Prostate gland (tissue), 2 donors: ENCODE measurements at regions not wholly inside any gene's neighbourhood (a gene's known extent, or its start where the extent isn't known, plus 50 kb on each side); places are given as distances from the start of the nearest gene placed in this dataset.

Experiments used
- POLR2A ChIP-seq: fragments of 450-650 bp; IDR thresholded peaks from one replicate; pipeline ENCODE4 v1.6.1; 2016; ENCODE audit warnings: antibody characterized with exemption, mild to moderate bottlenecking
- POLR2AphosphoS5 ChIP-seq: sonication (generic); formaldehyde crosslinking; IDR thresholded peaks from one replicate; pipeline ENCODE4 v1.6.1; 2017; ENCODE audit warnings: antibody characterized with exemption
- TF ChIP-seq, protein P1 (sequence below), 4 experiments: fragments of 200-600 bp in 2 of 4; fragments of 450-650 bp in 2 of 4; sonication (generic) in 2 of 4; IDR thresholded peaks; 1 replicate in 3 of 4; 2 replicates in 1 of 4; pipeline ENCODE4 v1.5.1; 2016 to 2019; ENCODE audit warnings: antibody characterized with exemption in 4 of 4, mild to moderate bottlenecking in 2 of 4, moderate library complexity in 2 of 4

DNA sequence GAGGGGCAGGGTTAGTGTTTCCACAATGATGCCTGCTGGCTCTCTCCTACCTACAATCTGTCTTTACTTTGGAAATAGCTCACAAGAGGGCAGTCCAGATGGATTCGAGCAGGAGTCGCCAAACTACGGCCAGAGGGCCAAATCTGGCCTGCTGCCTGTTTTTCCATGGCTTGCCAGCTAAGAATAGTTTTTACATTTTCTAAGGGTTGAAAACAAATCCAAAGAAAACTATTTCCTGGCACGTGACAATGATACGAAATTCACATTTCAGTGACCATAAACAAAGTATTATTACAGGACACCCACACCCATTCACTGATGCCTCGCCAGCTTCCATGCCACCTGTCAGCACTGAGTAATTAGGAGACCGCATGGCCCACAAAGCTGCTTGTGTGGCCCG lies 162.9 kb upstream of the WWC1 start:
- TF ChIP-seq, protein P1, sequence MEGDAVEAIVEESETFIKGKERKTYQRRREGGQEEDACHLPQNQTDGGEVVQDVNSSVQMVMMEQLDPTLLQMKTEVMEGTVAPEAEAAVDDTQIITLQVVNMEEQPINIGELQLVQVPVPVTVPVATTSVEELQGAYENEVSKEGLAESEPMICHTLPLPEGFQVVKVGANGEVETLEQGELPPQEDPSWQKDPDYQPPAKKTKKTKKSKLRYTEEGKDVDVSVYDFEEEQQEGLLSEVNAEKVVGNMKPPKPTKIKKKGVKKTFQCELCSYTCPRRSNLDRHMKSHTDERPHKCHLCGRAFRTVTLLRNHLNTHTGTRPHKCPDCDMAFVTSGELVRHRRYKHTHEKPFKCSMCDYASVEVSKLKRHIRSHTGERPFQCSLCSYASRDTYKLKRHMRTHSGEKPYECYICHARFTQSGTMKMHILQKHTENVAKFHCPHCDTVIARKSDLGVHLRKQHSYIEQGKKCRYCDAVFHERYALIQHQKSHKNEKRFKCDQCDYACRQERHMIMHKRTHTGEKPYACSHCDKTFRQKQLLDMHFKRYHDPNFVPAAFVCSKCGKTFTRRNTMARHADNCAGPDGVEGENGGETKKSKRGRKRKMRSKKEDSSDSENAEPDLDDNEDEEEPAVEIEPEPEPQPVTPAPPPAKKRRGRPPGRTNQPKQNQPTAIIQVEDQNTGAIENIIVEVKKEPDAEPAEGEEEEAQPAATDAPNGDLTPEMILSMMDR (IDR thresholded peaks at IDR 0.05), result no peak
- TF ChIP-seq POLR2AphosphoS5 (no peak), POLR2A (no peak)
